ENCODE measurements at regions not wholly inside any gene's neighbourhood (a gene's known extent, or its start where the extent isn't known, plus 50 kb on each side); places are given as distances from the start of the nearest gene placed in this dataset.
"Not testable (repeated sequence)": the region's sequence is repeated elsewhere in the genome, so short reads cannot be mapped to it uniquely, and the experiment has no call there.

DNA sequence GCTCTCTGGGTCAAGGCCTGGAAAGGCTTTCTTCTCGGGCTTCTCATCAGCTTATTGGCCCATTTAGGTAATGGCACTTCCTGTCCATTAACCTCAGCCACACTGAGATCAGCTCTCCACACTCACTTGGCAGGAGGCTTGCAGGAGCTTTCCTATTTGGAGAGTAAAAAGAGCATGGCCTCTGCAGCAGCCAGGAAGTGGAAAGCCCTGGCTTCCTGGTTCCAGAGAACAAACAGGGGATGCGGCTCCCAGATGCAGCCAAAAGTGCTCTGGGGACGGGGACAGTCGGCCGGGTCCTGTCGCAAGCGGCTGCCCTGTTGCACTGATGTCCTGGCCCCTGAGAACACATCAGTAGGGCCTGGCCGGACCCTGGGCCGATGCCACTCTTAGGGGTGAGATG is 4462.4 kb upstream of the TPTE start:
- TF ChIP-seq POLR2A, CTCF (IDR thresholded peaks at IDR 0.05): not testable (repeated sequence)
